ENCODE measurements at regions not wholly inside any gene's neighbourhood (a gene's known extent, or its start where the extent isn't known, plus 50 kb on each side); places are given as distances from the start of the nearest gene placed in this dataset.

GRCh38 chr1:30562559-30562958 is 160.8 kb downstream of the MATN1 start:
- TF ChIP-seq CTCF (IDR thresholded peaks at IDR 0.05) (no peak), POLR2A (IDR thresholded peaks at IDR 0.05) (no peak)
